ENCODE measurements at regions not wholly inside any gene's neighbourhood (a gene's known extent, or its start where the extent isn't known, plus 50 kb on each side); places are given as distances from the start of the nearest gene placed in this dataset.

DNA sequence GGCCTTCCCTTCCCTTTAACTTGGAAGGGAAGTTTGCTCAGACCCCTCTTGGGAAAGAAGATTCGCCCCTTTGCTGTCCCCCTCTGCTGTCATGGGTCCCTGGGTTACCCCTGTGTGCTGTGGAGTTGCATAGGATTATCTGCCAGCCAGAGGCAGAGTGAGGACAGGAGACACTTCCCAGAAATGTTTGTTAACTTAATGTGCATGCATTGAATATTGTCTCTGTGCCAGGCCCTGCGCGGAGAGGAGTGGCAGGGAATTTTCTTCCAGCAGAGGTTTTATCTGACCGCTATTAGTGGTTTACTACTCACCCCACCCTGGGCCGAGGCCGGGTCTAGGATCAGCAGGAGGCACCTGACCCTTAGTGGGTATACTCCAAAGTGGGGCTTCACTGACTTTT lies 894.8 kb downstream of the TBC1D22A start:
- TF ChIP-seq ZFP37 (tag by site-specific recombination; IDR thresholded peaks at IDR 0.05) (no peak), CTCF (tag by site-specific recombination; IDR thresholded peaks at IDR 0.05) (no peak), ZNF670 (tag by site-specific recombination; IDR thresholded peaks at IDR 0.05; ENCODE audit: low read depth) (no peak), ZFP69B (tag by site-specific recombination; IDR thresholded peaks at IDR 0.05) (no peak), ZNF677 (tag by site-specific recombination; IDR thresholded peaks at IDR 0.05) (no peak), ZFP41 (tag by site-specific recombination; IDR thresholded peaks at IDR 0.05; ENCODE audit: borderline replicate concordance) (no peak), ZNF175 (tag by site-specific recombination; IDR thresholded peaks at IDR 0.05) (no peak), WT1 (tag by site-specific recombination; IDR thresholded peaks at IDR 0.05) (no peak)
- TF ChIP-seq, protein P1, sequence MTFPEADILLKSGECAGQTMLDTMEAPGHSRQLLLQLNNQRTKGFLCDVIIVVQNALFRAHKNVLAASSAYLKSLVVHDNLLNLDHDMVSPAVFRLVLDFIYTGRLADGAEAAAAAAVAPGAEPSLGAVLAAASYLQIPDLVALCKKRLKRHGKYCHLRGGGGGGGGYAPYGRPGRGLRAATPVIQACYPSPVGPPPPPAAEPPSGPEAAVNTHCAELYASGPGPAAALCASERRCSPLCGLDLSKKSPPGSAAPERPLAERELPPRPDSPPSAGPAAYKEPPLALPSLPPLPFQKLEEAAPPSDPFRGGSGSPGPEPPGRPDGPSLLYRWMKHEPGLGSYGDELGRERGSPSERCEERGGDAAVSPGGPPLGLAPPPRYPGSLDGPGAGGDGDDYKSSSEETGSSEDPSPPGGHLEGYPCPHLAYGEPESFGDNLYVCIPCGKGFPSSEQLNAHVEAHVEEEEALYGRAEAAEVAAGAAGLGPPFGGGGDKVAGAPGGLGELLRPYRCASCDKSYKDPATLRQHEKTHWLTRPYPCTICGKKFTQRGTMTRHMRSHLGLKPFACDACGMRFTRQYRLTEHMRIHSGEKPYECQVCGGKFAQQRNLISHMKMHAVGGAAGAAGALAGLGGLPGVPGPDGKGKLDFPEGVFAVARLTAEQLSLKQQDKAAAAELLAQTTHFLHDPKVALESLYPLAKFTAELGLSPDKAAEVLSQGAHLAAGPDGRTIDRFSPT (tag by site-specific recombination; IDR thresholded peaks at IDR 0.05): no peak
- TF ChIP-seq, protein P2, sequence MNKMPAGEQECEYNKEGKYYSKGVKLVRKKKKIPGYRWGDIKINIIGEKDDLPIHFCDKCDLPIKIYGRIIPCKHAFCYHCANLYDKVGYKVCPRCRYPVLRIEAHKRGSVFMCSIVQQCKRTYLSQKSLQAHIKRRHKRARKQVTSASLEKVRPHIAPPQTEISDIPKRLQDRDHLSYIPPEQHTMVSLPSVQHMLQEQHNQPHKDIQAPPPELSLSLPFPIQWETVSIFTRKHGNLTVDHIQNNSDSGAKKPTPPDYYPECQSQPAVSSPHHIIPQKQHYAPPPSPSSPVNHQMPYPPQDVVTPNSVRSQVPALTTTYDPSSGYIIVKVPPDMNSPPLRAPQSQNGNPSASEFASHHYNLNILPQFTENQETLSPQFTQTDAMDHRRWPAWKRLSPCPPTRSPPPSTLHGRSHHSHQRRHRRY (tag by site-specific recombination; IDR thresholded peaks at IDR 0.05): no peak
